ENCODE measurements at regions not wholly inside any gene's neighbourhood (a gene's known extent, or its start where the extent isn't known, plus 50 kb on each side); places are given as distances from the start of the nearest gene placed in this dataset.

DNA sequence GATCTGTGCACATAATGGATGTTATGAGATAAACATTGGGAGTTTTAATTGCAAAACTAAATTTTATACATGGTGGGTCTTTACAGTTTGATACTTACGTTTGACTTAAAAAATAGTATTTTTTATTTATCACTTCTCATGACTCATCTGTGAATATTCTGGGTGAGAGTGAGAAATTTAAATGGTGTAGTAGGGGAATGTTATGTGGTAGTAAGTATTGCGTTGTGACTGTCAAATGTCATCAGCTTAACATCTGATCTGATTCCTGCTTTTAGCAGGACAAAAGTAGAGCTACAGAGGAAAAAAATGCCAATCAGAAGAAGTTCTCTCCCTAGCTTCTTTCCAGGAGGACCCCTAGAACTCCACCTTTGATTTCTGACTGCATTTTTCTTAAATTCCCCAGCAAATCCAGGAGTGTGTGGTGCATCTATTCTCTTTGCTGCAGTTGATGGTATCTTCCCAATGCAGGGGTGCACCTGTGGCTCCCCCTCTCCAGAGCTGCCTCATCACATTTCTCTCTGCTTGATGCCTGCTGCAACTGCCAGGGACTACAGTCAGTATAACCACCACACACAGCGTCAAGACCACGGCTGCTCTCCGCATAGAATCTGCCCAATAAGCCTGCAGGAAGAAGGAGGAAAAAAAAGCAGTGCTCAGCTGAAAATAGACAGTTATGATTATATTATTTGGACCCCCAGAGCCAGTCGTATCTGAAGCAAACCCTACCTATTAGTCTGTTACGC lies 151.3 kb upstream of the THUMPD2 start:
- H3K27ac ChIP-seq (ENCODE audit: low read length): no peak overlapping the region
- H4K20me1 ChIP-seq (ENCODE audit: insufficient read depth, low read length): no peaks in the 10 kb centered on the region
- TF ChIP-seq, protein P1, sequence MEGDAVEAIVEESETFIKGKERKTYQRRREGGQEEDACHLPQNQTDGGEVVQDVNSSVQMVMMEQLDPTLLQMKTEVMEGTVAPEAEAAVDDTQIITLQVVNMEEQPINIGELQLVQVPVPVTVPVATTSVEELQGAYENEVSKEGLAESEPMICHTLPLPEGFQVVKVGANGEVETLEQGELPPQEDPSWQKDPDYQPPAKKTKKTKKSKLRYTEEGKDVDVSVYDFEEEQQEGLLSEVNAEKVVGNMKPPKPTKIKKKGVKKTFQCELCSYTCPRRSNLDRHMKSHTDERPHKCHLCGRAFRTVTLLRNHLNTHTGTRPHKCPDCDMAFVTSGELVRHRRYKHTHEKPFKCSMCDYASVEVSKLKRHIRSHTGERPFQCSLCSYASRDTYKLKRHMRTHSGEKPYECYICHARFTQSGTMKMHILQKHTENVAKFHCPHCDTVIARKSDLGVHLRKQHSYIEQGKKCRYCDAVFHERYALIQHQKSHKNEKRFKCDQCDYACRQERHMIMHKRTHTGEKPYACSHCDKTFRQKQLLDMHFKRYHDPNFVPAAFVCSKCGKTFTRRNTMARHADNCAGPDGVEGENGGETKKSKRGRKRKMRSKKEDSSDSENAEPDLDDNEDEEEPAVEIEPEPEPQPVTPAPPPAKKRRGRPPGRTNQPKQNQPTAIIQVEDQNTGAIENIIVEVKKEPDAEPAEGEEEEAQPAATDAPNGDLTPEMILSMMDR (IDR thresholded peaks at IDR 0.05; ENCODE audit: low read depth, low read length): no peak
- TF ChIP-seq EZH2phosphoT487 (IDR thresholded peaks at IDR 0.05; ENCODE audit: low read depth): no peak

DNA sequence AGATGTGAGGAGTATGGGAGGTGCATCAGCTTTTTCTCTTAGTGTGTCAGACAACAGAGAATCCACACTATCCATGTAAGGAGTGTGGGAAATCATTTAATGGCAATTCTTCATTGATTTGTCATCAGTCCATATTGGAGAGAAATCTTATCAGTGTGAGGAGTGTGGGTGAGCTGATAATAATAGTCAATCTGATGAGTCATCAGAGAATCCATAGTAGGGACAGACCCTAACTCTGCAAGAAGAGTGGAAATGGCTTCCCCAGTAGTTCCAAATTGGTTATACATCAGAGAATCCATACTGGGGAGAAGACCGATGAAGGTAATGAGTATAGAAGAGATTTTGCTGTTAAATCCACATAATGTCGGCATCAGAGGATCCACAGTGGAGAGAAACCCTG lies 150.5 kb upstream of the THUMPD2 start:
- H3K4me1 ChIP-seq (ENCODE audit: low read length): no peaks in the 10 kb centered on the region
- no peaks in the 10 kb centered on the region for H3K9me3 ChIP-seq (ENCODE audit: insufficient read depth, low read length)
- H3K79me2 ChIP-seq (ENCODE audit: low read length): no peaks in the 10 kb centered on the region
- no peak overlapping the region for H3K4me2 ChIP-seq (ENCODE audit: low read length)
- H3K9ac ChIP-seq (ENCODE audit: low read length): no peak overlapping the region
- no peak overlapping the region for H2AFZ ChIP-seq (ENCODE audit: low read depth, low read length)
- no peaks in the 10 kb centered on the region for H3K27me3 ChIP-seq (ENCODE audit: low read depth, low read length)
- no peak overlapping the region for H3K27ac ChIP-seq (ENCODE audit: low read length)
- no peaks in the 10 kb centered on the region for H4K20me1 ChIP-seq (ENCODE audit: insufficient read depth, low read length)
- TF ChIP-seq EZH2phosphoT487 (IDR thresholded peaks at IDR 0.05; ENCODE audit: low read depth): no peak
- TF ChIP-seq, protein P1 (IDR thresholded peaks at IDR 0.05; ENCODE audit: low read depth, low read length): no peak
- H3K36me3 ChIP-seq (replicated peaks; ENCODE audit: low read depth, low read length): no peaks in the 10 kb centered on the region
- H3K4me3 ChIP-seq (ENCODE audit: low read length): no peak overlapping the region

More for the DNA sequence above, 151.3 kb upstream of the THUMPD2 start:
- Histone ChIP-seq H3K27me3 (ENCODE audit: low read depth, low read length) (no peaks in the 10 kb centered on the region), H3K79me2 (ENCODE audit: low read length) (no peaks in the 10 kb centered on the region), H3K9ac (ENCODE audit: low read length) (no peak overlapping the region), H3K36me3 (replicated peaks; ENCODE audit: low read depth, low read length) (no peaks in the 10 kb centered on the region), H3K4me2 (ENCODE audit: low read length) (no peak overlapping the region), H2AFZ (ENCODE audit: low read depth, low read length) (no peak overlapping the region), H3K4me1 (ENCODE audit: low read length) (no peaks in the 10 kb centered on the region), H3K4me3 (ENCODE audit: low read length) (no peak overlapping the region), H3K9me3 (ENCODE audit: insufficient read depth, low read length) (no peaks in the 10 kb centered on the region)

DNA sequence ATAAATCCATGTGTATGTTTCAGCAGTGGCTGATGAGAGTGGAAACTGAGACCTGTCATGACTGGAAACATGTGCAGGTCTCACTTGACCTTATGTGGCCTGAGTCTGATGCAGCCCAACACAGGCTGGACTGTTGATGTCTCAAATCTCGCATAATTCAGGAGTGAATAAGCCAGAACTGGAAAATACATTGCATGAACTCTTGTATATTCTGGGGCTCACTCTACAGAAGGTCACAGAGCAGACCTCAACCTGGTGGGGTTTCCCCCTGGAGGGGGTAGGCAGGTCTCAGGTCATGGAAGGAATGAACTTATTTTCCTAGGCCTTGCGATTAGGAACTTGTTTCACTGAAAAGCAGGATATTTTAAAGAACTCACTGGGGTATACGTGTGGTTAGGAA lies 146.3 kb upstream of the THUMPD2 start:
- Histone ChIP-seq H4K20me1 (ENCODE audit: insufficient read depth, low read length) (no peaks in the 10 kb centered on the region), H3K4me2 (ENCODE audit: low read length) (no peak overlapping the region), H3K27me3 (ENCODE audit: low read depth, low read length) (no peaks in the 10 kb centered on the region), H3K9me3 (ENCODE audit: insufficient read depth, low read length) (no peaks in the 10 kb centered on the region), H3K36me3 (replicated peaks; ENCODE audit: low read depth, low read length) (no peaks in the 10 kb centered on the region), H3K4me1 (ENCODE audit: low read length) (no peaks in the 10 kb centered on the region), H3K4me3 (ENCODE audit: low read length) (no peak overlapping the region), H2AFZ (ENCODE audit: low read depth, low read length) (no peak overlapping the region), H3K79me2 (ENCODE audit: low read length) (no peaks in the 10 kb centered on the region), H3K9ac (ENCODE audit: low read length) (no peak overlapping the region), H3K27ac (ENCODE audit: low read length) (no peak overlapping the region)
- TF ChIP-seq, protein P1 (IDR thresholded peaks at IDR 0.05; ENCODE audit: low read depth, low read length): no peak
- no peak for TF ChIP-seq EZH2phosphoT487 (IDR thresholded peaks at IDR 0.05; ENCODE audit: low read depth)

DNA sequence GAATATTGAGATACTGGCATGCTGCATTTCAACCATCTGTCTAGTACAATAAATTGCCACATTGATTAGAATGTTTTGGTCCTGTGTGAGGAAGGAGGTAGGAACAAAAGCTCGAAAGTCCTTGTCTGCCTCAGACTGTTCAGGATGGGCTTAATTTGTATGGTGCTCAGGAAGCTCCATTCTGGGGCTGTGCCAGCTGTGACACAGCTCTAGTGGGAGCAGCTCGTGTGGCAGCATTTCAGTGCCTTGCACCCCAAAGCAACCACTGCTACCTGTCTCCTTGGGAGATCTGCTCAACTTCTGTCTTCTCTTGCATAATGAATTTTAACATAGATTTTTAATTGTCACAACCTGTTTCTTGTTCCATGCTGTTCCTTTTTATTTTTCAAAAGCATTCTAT lies 144.4 kb upstream of the THUMPD2 start:
- Histone ChIP-seq H3K36me3 (replicated peaks; ENCODE audit: low read depth, low read length) (no peaks in the 10 kb centered on the region), H3K4me2 (ENCODE audit: low read length) (no peak overlapping the region), H4K20me1 (ENCODE audit: insufficient read depth, low read length) (no peaks in the 10 kb centered on the region), H3K27me3 (ENCODE audit: low read depth, low read length) (no peaks in the 10 kb centered on the region), H3K4me3 (ENCODE audit: low read length) (no peak overlapping the region), H2AFZ (ENCODE audit: low read depth, low read length) (no peak overlapping the region), H3K9ac (ENCODE audit: low read length) (no peak overlapping the region), H3K79me2 (ENCODE audit: low read length) (no peaks in the 10 kb centered on the region), H3K27ac (ENCODE audit: low read length) (no peak overlapping the region), H3K4me1 (ENCODE audit: low read length) (no peaks in the 10 kb centered on the region), H3K9me3 (ENCODE audit: insufficient read depth, low read length) (no peaks in the 10 kb centered on the region)
- TF ChIP-seq, protein P1 (IDR thresholded peaks at IDR 0.05; ENCODE audit: low read depth, low read length): no peak
- no peak for TF ChIP-seq EZH2phosphoT487 (IDR thresholded peaks at IDR 0.05; ENCODE audit: low read depth)

Data from OCI-LY3 (cell line).